ENCODE measurements at regions not wholly inside any gene's neighbourhood (a gene's known extent, or its start where the extent isn't known, plus 50 kb on each side); places are given as distances from the start of the nearest gene placed in this dataset.

DNA sequence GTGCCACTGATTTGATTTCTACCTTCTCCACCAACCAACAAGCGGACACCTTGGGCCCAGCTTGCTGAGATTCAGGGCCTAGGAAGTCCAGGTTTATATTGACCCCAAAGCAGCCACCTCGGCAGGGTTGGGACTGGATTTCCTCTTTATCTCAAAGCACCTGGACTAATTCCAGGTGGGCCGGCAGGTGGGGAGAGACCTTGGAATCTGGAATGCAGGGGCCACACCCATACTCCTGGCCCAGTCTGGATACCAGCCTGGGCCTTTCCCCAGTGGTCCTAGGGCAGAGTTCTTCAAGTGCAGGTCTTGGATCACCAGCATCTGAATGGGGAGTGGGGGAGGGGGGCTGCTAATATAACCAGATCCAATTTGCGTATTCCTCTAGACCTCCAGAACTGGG is 93.1 kb downstream of the PCDH1 start:
- TF ChIP-seq, protein P1, sequence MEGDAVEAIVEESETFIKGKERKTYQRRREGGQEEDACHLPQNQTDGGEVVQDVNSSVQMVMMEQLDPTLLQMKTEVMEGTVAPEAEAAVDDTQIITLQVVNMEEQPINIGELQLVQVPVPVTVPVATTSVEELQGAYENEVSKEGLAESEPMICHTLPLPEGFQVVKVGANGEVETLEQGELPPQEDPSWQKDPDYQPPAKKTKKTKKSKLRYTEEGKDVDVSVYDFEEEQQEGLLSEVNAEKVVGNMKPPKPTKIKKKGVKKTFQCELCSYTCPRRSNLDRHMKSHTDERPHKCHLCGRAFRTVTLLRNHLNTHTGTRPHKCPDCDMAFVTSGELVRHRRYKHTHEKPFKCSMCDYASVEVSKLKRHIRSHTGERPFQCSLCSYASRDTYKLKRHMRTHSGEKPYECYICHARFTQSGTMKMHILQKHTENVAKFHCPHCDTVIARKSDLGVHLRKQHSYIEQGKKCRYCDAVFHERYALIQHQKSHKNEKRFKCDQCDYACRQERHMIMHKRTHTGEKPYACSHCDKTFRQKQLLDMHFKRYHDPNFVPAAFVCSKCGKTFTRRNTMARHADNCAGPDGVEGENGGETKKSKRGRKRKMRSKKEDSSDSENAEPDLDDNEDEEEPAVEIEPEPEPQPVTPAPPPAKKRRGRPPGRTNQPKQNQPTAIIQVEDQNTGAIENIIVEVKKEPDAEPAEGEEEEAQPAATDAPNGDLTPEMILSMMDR (IDR thresholded peaks at IDR 0.05; ENCODE audit: low read depth, low read length): no peak
- H3K4me3 ChIP-seq (ENCODE audit: low read depth, low read length): no peak overlapping the region
- in situ Hi-C loops (cut with HindIII; ENCODE audit: low sequenced_read_pairs): no loop called here
- no peak for DNase-seq (ENCODE audit: low read depth, low spot score)

DNA sequence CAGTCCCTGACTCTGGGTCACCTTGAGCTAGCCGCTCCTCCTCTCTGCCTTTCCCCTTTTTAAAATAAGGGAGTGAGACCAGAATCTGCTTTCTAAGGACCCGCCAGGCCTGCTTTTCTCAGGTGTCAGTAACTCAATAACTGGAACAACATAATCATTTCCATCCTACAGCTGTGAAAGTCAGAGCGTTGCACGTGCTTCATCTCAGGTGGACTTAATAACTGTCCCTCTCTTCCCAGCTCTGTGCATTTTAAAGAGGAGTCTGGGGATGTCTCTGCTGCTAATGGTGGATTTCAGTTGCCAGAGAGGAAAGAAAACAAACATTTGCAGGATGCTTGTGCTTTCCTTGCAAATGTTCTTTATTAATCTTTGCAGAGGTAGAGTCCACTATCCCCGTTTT is 93.7 kb downstream of the PCDH1 start:
- H3K4me3 ChIP-seq (ENCODE audit: low read depth, low read length): no peak overlapping the region
- DNase-seq (ENCODE audit: low read depth, low spot score): no peak
- TF ChIP-seq, protein P1 (IDR thresholded peaks at IDR 0.05; ENCODE audit: low read depth, low read length): no peak
- in situ Hi-C loops (cut with HindIII; ENCODE audit: low sequenced_read_pairs): no loop called here

DNA sequence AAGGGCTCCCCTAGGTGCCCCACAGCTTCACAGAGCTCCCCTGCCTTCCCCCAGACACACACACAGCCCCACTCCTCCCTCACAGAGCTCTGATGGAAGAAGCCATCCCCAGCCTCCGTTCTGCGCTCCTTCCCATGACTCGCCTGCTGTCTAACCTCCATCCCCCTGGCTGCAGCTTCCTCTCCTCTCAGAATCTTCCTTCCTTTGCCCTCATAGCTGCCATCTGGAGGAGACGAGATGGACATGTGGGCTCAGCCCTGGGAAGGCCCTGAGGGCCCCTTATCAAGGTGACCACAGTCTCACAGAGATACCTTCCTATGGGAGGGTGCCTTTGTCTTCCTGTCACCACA is 94.3 kb downstream of the PCDH1 start:
- no peak overlapping the region for H3K4me3 ChIP-seq (ENCODE audit: low read depth, low read length)
- DNase-seq (ENCODE audit: low read depth, low spot score): no peak
- TF ChIP-seq, protein P1 (IDR thresholded peaks at IDR 0.05; ENCODE audit: low read depth, low read length): no peak
- in situ Hi-C loops (cut with HindIII; ENCODE audit: low sequenced_read_pairs): no loop called here

- TF ChIP-seq, protein P1 (IDR thresholded peaks at IDR 0.05; ENCODE audit: low read depth, low read length): no peak
- no peak overlapping the region for H3K4me3 ChIP-seq (ENCODE audit: low read depth, low read length)
- in situ Hi-C loops (cut with HindIII; ENCODE audit: low sequenced_read_pairs): no loop called here
- no peak for DNase-seq (ENCODE audit: low read depth, low spot score)
These were observed 94.9 kb downstream of the PCDH1 start for GRCh38 chr5:141783005-141783946.

DNA sequence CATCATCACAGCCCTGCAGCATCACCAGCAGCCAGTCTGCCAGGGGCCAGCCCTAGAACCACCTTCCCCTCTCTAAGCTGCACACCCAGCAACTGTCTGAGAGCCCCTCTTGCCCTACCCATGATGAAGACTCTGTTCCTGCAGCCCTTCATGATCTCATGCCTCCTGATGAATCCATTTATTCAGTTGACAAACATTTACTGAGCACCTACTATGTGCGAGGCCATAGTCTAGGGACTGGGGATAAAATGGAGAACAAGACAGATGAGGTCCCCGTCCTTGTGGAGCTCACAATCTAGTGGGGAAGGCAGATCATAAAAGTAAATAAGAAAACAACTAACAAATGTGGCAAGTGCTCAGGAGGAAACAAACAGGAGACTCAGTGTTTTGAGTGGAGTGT is 96.3 kb downstream of the PCDH1 start:
- in situ Hi-C loops (cut with HindIII; ENCODE audit: low sequenced_read_pairs): no loop called here
- DNase-seq (ENCODE audit: low read depth, low spot score): no peak

DNA sequence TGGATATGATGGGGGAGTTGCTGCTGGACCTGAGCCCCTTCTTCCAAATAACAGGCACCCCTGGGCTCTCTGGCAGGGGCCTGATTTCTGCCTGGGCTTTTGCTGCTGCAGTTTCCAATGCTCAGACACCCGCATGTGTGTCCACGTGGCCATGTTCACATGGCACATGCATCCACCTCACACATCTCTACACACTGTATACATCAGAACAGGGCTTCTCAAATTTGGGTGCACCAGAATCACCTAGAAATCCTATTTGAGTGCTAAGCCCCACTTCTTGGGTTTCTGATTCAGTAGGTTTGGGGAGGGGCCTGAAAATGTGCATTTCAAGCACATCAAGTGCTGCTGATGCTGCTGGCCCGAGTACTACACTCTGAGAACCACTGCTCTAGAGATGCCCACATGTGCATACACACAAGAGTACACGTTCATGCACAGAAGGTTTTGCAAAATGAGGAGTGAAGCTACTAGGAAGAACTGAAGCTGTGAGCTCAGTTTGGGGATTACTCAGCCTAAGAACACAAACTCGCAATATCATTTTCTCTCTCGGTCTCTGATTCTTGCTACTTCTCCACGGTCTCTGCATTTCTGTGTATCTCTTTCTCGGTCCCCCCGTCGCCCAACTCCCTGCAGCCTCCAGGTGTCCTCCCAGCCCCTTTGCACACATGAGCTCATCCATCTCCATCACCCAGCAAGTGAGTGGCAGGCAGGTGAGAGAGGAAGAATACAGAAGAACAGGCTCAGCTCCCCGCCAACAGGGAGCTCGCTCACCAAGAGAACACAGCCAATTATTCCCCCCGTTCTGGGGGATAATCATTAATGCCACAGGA is 97.0 kb downstream of the PCDH1 start:
- in situ Hi-C loops (cut with HindIII; ENCODE audit: low sequenced_read_pairs): no loop called here
- DNase-seq (ENCODE audit: low read depth, low spot score): no peak
- TF ChIP-seq, protein P1 (IDR thresholded peaks at IDR 0.05; ENCODE audit: low read depth, low read length): no peak
- H3K4me3 ChIP-seq (ENCODE audit: low read depth, low read length): no peak overlapping the region

More for the DNA sequence above, 96.3 kb downstream of the PCDH1 start:
- no peak overlapping the region for H3K4me3 ChIP-seq (ENCODE audit: low read depth, low read length)
- TF ChIP-seq, protein P1 (IDR thresholded peaks at IDR 0.05; ENCODE audit: low read depth, low read length): no peak

Measured in astrocyte of the spinal cord (primary cell).